ENCODE measurements at regions not wholly inside any gene's neighbourhood (a gene's known extent, or its start where the extent isn't known, plus 50 kb on each side); places are given as distances from the start of the nearest gene placed in this dataset.

DNA sequence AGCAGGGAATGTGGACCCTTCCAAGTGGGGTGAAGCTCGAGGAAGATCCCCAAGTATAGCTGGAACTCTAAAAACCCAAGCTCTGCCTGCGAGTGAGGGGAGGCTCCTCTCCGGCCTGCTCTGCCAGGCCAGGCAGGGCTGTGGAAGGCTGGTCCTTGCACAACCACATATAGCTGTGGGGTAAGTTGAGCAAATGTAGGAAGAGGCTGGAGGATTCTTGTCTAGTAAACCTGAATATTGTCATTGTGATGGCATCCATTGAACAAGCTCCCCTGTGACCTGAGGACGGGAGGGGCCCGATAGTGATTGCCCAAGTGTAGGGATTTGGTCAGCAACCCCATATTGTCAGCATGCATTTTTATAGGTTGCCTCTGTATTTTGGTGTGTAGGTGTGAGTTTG is 103.0 kb downstream of the ACKR3 start:
- TF ChIP-seq KLF13 (CRISPR knock-in tag; IDR thresholded peaks at IDR 0.05) (no peak), ZNF10 (CRISPR knock-in tag; IDR thresholded peaks at IDR 0.05; ENCODE audit: borderline replicate concordance, low read depth) (no peak), BRCA1 (CRISPR knock-in tag; IDR thresholded peaks at IDR 0.05) (no peak), ZNF232 (CRISPR knock-in tag; IDR thresholded peaks at IDR 0.05; ENCODE audit: borderline replicate concordance) (no peak), NCOR1 (IDR thresholded peaks at IDR 0.05; ENCODE audit: borderline replicate concordance, low read length) (no peak), STAG1 (CRISPR knock-in tag; IDR thresholded peaks at IDR 0.05) (no peak), CAMTA2 (CRISPR knock-in tag; IDR thresholded peaks at IDR 0.05; ENCODE audit: borderline replicate concordance) (no peak)
- TF ChIP-seq, protein P1, sequence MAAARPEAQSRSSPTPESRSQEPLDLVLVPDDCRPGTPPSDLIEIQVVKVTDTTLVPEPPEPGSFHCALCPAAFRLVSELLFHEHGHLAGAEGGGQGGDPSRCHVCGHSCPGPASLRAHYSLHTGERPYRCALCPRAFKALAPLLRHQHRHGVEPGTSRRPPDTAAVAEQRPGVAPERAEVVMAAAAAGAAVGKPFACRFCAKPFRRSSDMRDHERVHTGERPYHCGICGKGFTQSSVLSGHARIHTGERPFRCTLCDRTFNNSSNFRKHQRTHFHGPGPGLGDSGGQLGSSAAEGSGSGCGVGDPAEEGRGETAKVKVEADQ (CRISPR knock-in tag; IDR thresholded peaks at IDR 0.05; ENCODE audit: borderline replicate concordance): no peak

All from HepG2 (cell line).